ENCODE measurements at regions not wholly inside any gene's neighbourhood (a gene's known extent, or its start where the extent isn't known, plus 50 kb on each side); places are given as distances from the start of the nearest gene placed in this dataset.

DNA sequence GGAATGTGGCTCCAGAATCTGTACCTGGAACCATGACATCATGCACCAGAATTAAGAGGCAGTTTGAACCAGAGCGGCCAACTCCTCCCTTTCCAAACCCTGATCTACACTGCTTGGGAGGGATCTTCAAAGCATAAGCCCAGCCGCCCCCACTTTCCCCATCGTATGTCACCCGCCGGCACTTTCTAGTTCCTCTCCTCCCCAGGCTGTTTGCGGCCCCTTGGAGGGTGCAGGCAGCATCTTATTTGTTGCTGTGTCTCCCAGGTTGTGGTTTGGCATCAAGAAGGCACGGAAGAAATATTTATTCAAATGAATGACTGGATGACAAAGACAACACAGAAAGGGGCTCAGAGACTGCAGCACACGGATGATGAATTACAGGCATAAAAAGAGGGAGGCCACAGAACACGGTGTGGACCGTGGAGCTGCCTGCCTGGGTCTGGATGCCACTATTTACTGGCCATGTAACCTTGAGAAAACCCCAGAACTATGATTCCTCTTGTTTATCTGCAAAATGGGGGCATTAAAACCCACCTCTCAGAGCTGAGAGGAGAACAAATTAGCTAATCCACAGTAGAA, 305.8 kb downstream of the EIPR1 start:
- no TSS peak for BruUV-seq (replicated peaks)
- H3K4me3 ChIP-seq (replicated peaks in 1 of 2; ENCODE audit: low read depth in 1 of 2, low read length in 2 of 2): no peak overlapping the region
- H3K27me3 ChIP-seq (ENCODE audit: insufficient read depth, low read length): peaks cover 58% of the 10 kb centered on the region
- intact Hi-C loops (cut with micrococcal nuclease): no loop called here
- ChIA-PET RAD21 (ENCODE audit: low non-redundant PET in 1 of 2, low total read pairs in 2 of 2, uncharacterized antibody in 2 of 2, unreplicated experiment in 2 of 2) (no interaction called here), CTCF (no interaction called here), POLR2A (no interaction called here)
- DNase-seq (ENCODE audit: low read depth, low spot score) (no peak), ATAC-seq (no peak)
- no peak overlapping the region for H3K9ac ChIP-seq (ENCODE audit: low read length)
- no peaks in the 10 kb centered on the region for H3K4me1 ChIP-seq (ENCODE audit: control insufficient read depth in 1 of 2, insufficient read depth in 2 of 2, low read length in 2 of 2)
- no peak overlapping the region for H3K4me2 ChIP-seq (ENCODE audit: low read length)
- TF ChIP-seq POLR2A (IDR thresholded peaks at IDR 0.05; ENCODE audit: borderline replicate concordance, extremely low read depth, insufficient read depth, insufficient read length): no peak
- TF ChIP-seq EZH2phosphoT487 (IDR thresholded peaks at IDR 0.05; ENCODE audit: borderline replicate concordance): no peak
- TF ChIP-seq YY1 (IDR thresholded peaks at IDR 0.05; ENCODE audit: extremely low read depth, insufficient replicate concordance, low read depth, low read length): no peak
- no peak for TF ChIP-seq SIN3A (IDR thresholded peaks at IDR 0.05; ENCODE audit: low read depth)
- TF ChIP-seq EZH2 (IDR thresholded peaks at IDR 0.05): no peak
- TF ChIP-seq, protein P1, sequence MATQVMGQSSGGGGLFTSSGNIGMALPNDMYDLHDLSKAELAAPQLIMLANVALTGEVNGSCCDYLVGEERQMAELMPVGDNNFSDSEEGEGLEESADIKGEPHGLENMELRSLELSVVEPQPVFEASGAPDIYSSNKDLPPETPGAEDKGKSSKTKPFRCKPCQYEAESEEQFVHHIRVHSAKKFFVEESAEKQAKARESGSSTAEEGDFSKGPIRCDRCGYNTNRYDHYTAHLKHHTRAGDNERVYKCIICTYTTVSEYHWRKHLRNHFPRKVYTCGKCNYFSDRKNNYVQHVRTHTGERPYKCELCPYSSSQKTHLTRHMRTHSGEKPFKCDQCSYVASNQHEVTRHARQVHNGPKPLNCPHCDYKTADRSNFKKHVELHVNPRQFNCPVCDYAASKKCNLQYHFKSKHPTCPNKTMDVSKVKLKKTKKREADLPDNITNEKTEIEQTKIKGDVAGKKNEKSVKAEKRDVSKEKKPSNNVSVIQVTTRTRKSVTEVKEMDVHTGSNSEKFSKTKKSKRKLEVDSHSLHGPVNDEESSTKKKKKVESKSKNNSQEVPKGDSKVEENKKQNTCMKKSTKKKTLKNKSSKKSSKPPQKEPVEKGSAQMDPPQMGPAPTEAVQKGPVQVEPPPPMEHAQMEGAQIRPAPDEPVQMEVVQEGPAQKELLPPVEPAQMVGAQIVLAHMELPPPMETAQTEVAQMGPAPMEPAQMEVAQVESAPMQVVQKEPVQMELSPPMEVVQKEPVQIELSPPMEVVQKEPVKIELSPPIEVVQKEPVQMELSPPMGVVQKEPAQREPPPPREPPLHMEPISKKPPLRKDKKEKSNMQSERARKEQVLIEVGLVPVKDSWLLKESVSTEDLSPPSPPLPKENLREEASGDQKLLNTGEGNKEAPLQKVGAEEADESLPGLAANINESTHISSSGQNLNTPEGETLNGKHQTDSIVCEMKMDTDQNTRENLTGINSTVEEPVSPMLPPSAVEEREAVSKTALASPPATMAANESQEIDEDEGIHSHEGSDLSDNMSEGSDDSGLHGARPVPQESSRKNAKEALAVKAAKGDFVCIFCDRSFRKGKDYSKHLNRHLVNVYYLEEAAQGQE (IDR thresholded peaks at IDR 0.05; ENCODE audit: low read depth): no peak
- TF ChIP-seq POLR2AphosphoS5 (IDR thresholded peaks at IDR 0.05; ENCODE audit: low read depth, low read length): no peak
- TF ChIP-seq, protein P2, sequence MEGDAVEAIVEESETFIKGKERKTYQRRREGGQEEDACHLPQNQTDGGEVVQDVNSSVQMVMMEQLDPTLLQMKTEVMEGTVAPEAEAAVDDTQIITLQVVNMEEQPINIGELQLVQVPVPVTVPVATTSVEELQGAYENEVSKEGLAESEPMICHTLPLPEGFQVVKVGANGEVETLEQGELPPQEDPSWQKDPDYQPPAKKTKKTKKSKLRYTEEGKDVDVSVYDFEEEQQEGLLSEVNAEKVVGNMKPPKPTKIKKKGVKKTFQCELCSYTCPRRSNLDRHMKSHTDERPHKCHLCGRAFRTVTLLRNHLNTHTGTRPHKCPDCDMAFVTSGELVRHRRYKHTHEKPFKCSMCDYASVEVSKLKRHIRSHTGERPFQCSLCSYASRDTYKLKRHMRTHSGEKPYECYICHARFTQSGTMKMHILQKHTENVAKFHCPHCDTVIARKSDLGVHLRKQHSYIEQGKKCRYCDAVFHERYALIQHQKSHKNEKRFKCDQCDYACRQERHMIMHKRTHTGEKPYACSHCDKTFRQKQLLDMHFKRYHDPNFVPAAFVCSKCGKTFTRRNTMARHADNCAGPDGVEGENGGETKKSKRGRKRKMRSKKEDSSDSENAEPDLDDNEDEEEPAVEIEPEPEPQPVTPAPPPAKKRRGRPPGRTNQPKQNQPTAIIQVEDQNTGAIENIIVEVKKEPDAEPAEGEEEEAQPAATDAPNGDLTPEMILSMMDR (IDR thresholded peaks at IDR 0.05 in 2 of 3, conservative IDR thresholded peaks at IDR 0.05 in 1 of 3; ENCODE audit: borderline replicate concordance in 1 of 3, insufficient read depth in 1 of 3, low read depth in 2 of 3, low read length in 2 of 3): no peak
- TF ChIP-seq EGR1 (IDR thresholded peaks at IDR 0.05; ENCODE audit: low read depth): no peak
- TF ChIP-seq SRF (IDR thresholded peaks at IDR 0.05; ENCODE audit: low read depth): no peak
- TF ChIP-seq ZFX (IDR thresholded peaks at IDR 0.05): no peak
- TF ChIP-seq, protein P3, sequence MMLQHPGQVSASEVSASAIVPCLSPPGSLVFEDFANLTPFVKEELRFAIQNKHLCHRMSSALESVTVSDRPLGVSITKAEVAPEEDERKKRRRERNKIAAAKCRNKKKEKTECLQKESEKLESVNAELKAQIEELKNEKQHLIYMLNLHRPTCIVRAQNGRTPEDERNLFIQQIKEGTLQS (IDR thresholded peaks at IDR 0.05): no peak
- no peak for TF ChIP-seq TCF7L2 (IDR thresholded peaks at IDR 0.05; ENCODE audit: borderline replicate concordance, extremely low read depth, insufficient read depth, insufficient read length)
- no peak for TF ChIP-seq CBX3 (IDR thresholded peaks at IDR 0.05; ENCODE audit: low read depth)
- no peak for TF ChIP-seq JUND (IDR thresholded peaks at IDR 0.05)
- TF ChIP-seq ELF1 (IDR thresholded peaks at IDR 0.05; ENCODE audit: borderline replicate concordance, low read depth): no peak
- no peak for TF ChIP-seq FOSL1 (IDR thresholded peaks at IDR 0.05; ENCODE audit: low read depth)
- TF ChIP-seq, protein P4, sequence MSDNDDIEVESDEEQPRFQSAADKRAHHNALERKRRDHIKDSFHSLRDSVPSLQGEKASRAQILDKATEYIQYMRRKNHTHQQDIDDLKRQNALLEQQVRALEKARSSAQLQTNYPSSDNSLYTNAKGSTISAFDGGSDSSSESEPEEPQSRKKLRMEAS (IDR thresholded peaks at IDR 0.05): no peak
- TF ChIP-seq, protein P5, sequence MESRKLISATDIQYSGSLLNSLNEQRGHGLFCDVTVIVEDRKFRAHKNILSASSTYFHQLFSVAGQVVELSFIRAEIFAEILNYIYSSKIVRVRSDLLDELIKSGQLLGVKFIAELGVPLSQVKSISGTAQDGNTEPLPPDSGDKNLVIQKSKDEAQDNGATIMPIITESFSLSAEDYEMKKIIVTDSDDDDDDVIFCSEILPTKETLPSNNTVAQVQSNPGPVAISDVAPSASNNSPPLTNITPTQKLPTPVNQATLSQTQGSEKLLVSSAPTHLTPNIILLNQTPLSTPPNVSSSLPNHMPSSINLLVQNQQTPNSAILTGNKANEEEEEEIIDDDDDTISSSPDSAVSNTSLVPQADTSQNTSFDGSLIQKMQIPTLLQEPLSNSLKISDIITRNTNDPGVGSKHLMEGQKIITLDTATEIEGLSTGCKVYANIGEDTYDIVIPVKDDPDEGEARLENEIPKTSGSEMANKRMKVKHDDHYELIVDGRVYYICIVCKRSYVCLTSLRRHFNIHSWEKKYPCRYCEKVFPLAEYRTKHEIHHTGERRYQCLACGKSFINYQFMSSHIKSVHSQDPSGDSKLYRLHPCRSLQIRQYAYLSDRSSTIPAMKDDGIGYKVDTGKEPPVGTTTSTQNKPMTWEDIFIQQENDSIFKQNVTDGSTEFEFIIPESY (IDR thresholded peaks at IDR 0.05; ENCODE audit: extremely low read depth, insufficient replicate concordance, low read length): no peak
- TF ChIP-seq ZNF274 (IDR thresholded peaks at IDR 0.05; ENCODE audit: low read depth, low read length): no peak
- no peaks in the 10 kb centered on the region for H3K9me3 ChIP-seq (ENCODE audit: control insufficient read depth in 1 of 2, insufficient read depth in 1 of 2, low read depth in 1 of 2, low read length in 2 of 2)
- H3K36me3 ChIP-seq (ENCODE audit: control insufficient read depth in 1 of 2, insufficient read depth in 2 of 2, low read length in 2 of 2): no peaks in the 10 kb centered on the region
- no peaks in the 10 kb centered on the region for H4K20me1 ChIP-seq (ENCODE audit: insufficient read depth)
- no peak overlapping the region for H2AFZ ChIP-seq (ENCODE audit: low read depth, low read length, poor library complexity, severe bottlenecking)
- H3K9me2 ChIP-seq (ENCODE audit: insufficient read depth): no peaks in the 10 kb centered on the region
- no peaks in the 10 kb centered on the region for H3K79me2 ChIP-seq (ENCODE audit: insufficient read depth, low read length)
- H3K27ac ChIP-seq (ENCODE audit: low read depth, low read length): no peak overlapping the region

Data from HCT116 (cell line).